ENCODE measurements at regions not wholly inside any gene's neighbourhood (a gene's known extent, or its start where the extent isn't known, plus 50 kb on each side); places are given as distances from the start of the nearest gene placed in this dataset.
"Not testable (repeated sequence)": the region's sequence is repeated elsewhere in the genome, so short reads cannot be mapped to it uniquely, and the experiment has no call there.

- H3K27ac ChIP-seq (ENCODE audit: low read depth, low read length, severe bottlenecking); H3K9me3 ChIP-seq (ENCODE audit: control insufficient read depth, low read length); H3K4me1 ChIP-seq (ENCODE audit: control insufficient read depth, insufficient read depth, low read length, poor library complexity, severe bottlenecking); H3K36me3 ChIP-seq (ENCODE audit: control insufficient read depth, insufficient read depth, low read length); H3K4me3 ChIP-seq (ENCODE audit: extremely low read depth, insufficient read depth, low read length, poor library complexity, severe bottlenecking): not testable (repeated sequence)
- WGBS, 2 experiments (ENCODE audit: insufficient coverage in 2 of 2) = no CpG with 5 or more reads among the region's 25 CpGs
Measured at GRCh38 chr21:6428498-6429092, 4092.8 kb upstream of the TPTE start.

GRCh38 chr21:6429924-6430323 lies 4091.5 kb upstream of the TPTE start:
- not testable (repeated sequence) for H3K27ac ChIP-seq (ENCODE audit: low read depth, low read length, severe bottlenecking); H3K36me3 ChIP-seq (ENCODE audit: control insufficient read depth, insufficient read depth, low read length); H3K4me1 ChIP-seq (ENCODE audit: control insufficient read depth, insufficient read depth, low read length, poor library complexity, severe bottlenecking); H3K4me3 ChIP-seq (ENCODE audit: extremely low read depth, insufficient read depth, low read length, poor library complexity, severe bottlenecking); H3K9me3 ChIP-seq (ENCODE audit: control insufficient read depth, low read length)
- WGBS, 2 experiments (ENCODE audit: insufficient coverage in 2 of 2) = no CpG with 5 or more reads among the region's 8 CpGs

- H3K4me3 ChIP-seq (ENCODE audit: extremely low read depth, insufficient read depth, low read length, poor library complexity, severe bottlenecking); H3K4me1 ChIP-seq (ENCODE audit: control insufficient read depth, insufficient read depth, low read length, poor library complexity, severe bottlenecking); H3K27ac ChIP-seq (ENCODE audit: low read depth, low read length, severe bottlenecking); H3K9me3 ChIP-seq (ENCODE audit: control insufficient read depth, low read length); H3K36me3 ChIP-seq (ENCODE audit: control insufficient read depth, insufficient read depth, low read length): not testable (repeated sequence)
- no CpG with 5 or more reads among the region's 12 CpGs for WGBS, 2 experiments (ENCODE audit: insufficient coverage in 2 of 2)
Measured at GRCh38 chr21:6433149-6433548, 4088.2 kb upstream of the TPTE start.

DNA sequence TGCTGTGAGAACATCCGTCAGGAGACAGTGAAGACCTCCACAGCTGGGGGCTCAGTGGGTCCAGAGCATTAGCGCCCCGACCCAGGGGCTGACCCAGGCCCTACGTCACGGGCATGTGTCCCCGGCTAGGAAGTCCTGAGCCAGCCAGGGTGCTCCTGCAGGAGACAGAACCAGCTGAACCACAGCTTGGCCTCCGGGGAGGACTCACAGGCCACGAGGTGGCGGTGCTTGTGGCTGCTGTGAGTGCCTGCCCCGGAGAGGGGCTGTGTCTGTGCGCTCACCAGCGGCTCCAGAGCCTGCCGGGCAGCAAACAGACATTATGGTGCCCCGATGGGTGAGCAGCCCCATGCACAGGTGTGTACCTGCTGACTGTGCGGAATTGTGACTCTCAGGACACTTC lies 4085.2 kb upstream of the TPTE start:
- no CpG with 5 or more reads among the region's 15 CpGs for WGBS, 2 experiments (ENCODE audit: insufficient coverage in 2 of 2)
- not testable (repeated sequence) for H3K36me3 ChIP-seq (ENCODE audit: control insufficient read depth, insufficient read depth, low read length); H3K9me3 ChIP-seq (ENCODE audit: control insufficient read depth, low read length); H3K4me3 ChIP-seq (ENCODE audit: extremely low read depth, insufficient read depth, low read length, poor library complexity, severe bottlenecking); H3K27ac ChIP-seq (ENCODE audit: low read depth, low read length, severe bottlenecking); H3K4me1 ChIP-seq (ENCODE audit: control insufficient read depth, insufficient read depth, low read length, poor library complexity, severe bottlenecking)

GRCh38 chr21:6436971-6437833 lies 4084.2 kb upstream of the TPTE start:
- WGBS, 2 experiments (ENCODE audit: insufficient coverage in 2 of 2) = no CpG with 5 or more reads among the region's 21 CpGs
- H3K27ac ChIP-seq (ENCODE audit: low read depth, low read length, severe bottlenecking) = not testable (repeated sequence)

DNA sequence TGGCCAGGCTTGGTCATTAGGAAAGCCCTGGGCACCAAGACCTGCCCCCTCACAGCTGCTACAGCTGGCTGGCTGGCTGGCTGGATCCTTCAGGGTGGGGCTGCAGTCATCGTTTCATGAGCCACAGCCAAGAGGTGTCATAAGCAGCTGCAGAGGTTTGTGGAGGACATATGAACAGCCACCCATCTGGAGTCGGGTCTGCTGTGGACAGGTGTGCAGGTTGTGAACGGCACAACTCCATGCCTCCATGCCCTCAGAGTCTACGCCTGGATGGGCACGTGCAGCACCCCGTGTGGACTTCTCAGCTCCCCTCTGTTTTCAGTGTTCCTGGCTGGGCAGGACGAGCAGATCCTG lies 4083.6 kb upstream of the TPTE start:
- H3K4me1 ChIP-seq (ENCODE audit: control insufficient read depth, insufficient read depth, low read length, poor library complexity, severe bottlenecking); H3K36me3 ChIP-seq (ENCODE audit: control insufficient read depth, insufficient read depth, low read length); H3K27ac ChIP-seq (ENCODE audit: low read depth, low read length, severe bottlenecking); H3K4me3 ChIP-seq (ENCODE audit: extremely low read depth, insufficient read depth, low read length, poor library complexity, severe bottlenecking); H3K9me3 ChIP-seq (ENCODE audit: control insufficient read depth, low read length): not testable (repeated sequence)
- WGBS, 2 experiments (ENCODE audit: insufficient coverage in 2 of 2) = 100% methylated on average over 1 of the region's 7 CpGs

More at GRCh38 chr21:6436971-6437833, 4084.2 kb upstream of the TPTE start:
- H3K9me3 ChIP-seq (ENCODE audit: control insufficient read depth, low read length); H3K4me3 ChIP-seq (ENCODE audit: extremely low read depth, insufficient read depth, low read length, poor library complexity, severe bottlenecking); H3K36me3 ChIP-seq (ENCODE audit: control insufficient read depth, insufficient read depth, low read length); H3K4me1 ChIP-seq (ENCODE audit: control insufficient read depth, insufficient read depth, low read length, poor library complexity, severe bottlenecking): not testable (repeated sequence)

DNA sequence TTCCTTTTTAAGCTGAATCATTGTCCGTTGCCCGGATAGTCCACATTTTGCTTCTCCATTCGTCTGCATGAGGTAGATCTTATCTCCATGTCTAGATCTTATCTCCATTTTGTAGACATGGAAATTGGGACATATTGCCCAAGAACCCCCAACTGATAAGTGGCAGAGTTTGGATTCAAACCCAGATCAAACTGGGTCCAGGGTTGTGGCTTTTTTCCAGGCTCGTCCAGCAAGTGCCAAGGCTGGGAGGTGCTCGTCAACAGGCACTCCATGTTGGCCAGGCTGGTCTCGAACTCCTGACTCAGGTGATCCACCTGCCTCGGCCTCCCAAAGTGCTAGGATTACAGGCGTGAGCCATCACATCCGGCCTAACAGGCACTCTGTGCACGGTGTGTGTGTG lies 4082.3 kb upstream of the TPTE start:
- H3K27ac ChIP-seq (ENCODE audit: low read depth, low read length, severe bottlenecking) = not testable (repeated sequence)
- no CpG with 5 or more reads among the region's 10 CpGs for WGBS, 2 experiments (ENCODE audit: insufficient coverage in 2 of 2)

GRCh38 chr21:6454648-6455340 lies 4066.6 kb upstream of the TPTE start:
- H3K4me3 ChIP-seq (ENCODE audit: extremely low read depth, insufficient read depth, low read length, poor library complexity, severe bottlenecking); H3K36me3 ChIP-seq (ENCODE audit: control insufficient read depth, insufficient read depth, low read length); H3K27ac ChIP-seq (ENCODE audit: low read depth, low read length, severe bottlenecking); H3K4me1 ChIP-seq (ENCODE audit: control insufficient read depth, insufficient read depth, low read length, poor library complexity, severe bottlenecking); H3K9me3 ChIP-seq (ENCODE audit: control insufficient read depth, low read length): not testable (repeated sequence)
- WGBS, 2 experiments (ENCODE audit: insufficient coverage in 2 of 2) = no CpG with 5 or more reads among the region's 26 CpGs

More for the DNA sequence above, 4082.3 kb upstream of the TPTE start:
- not testable (repeated sequence) for H3K36me3 ChIP-seq (ENCODE audit: control insufficient read depth, insufficient read depth, low read length); H3K4me1 ChIP-seq (ENCODE audit: control insufficient read depth, insufficient read depth, low read length, poor library complexity, severe bottlenecking); H3K4me3 ChIP-seq (ENCODE audit: extremely low read depth, insufficient read depth, low read length, poor library complexity, severe bottlenecking); H3K9me3 ChIP-seq (ENCODE audit: control insufficient read depth, low read length)

- H3K27ac ChIP-seq (ENCODE audit: low read depth, low read length, severe bottlenecking); H3K36me3 ChIP-seq (ENCODE audit: control insufficient read depth, insufficient read depth, low read length); H3K9me3 ChIP-seq (ENCODE audit: control insufficient read depth, low read length); H3K4me3 ChIP-seq (ENCODE audit: extremely low read depth, insufficient read depth, low read length, poor library complexity, severe bottlenecking); H3K4me1 ChIP-seq (ENCODE audit: control insufficient read depth, insufficient read depth, low read length, poor library complexity, severe bottlenecking): not testable (repeated sequence)
- no CpG with 5 or more reads among the region's 18 CpGs for WGBS, 2 experiments (ENCODE audit: insufficient coverage in 2 of 2)
Measured at GRCh38 chr21:6456011-6456661, 4065.2 kb upstream of the TPTE start.

DNA sequence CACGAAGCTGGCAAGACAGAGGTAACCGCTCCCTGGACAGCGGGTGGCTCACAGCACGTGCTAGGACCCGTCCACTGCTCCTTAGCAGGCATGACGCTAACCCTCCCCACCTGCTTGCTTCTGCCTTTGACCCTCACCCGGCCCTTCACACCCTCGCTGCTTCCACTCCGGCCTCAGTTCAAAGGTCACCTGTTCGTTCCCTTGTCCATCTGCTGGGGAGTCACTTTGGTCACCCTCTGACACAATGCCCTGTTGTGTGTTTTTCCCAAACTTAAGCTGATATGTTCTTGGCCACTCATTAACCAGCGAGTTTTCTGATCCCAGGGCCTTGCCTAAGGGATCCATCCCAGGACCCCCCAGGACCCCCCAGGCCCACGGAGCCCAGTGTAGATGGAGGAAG lies 4061.6 kb upstream of the TPTE start:
- no CpG with 5 or more reads among the region's 12 CpGs for WGBS, 2 experiments (ENCODE audit: insufficient coverage in 2 of 2)
- H3K36me3 ChIP-seq (ENCODE audit: control insufficient read depth, insufficient read depth, low read length) = not testable (repeated sequence)

More for the DNA sequence above, 4061.6 kb upstream of the TPTE start:
- H3K4me3 ChIP-seq (ENCODE audit: extremely low read depth, insufficient read depth, low read length, poor library complexity, severe bottlenecking); H3K4me1 ChIP-seq (ENCODE audit: control insufficient read depth, insufficient read depth, low read length, poor library complexity, severe bottlenecking); H3K9me3 ChIP-seq (ENCODE audit: control insufficient read depth, low read length); H3K27ac ChIP-seq (ENCODE audit: low read depth, low read length, severe bottlenecking): not testable (repeated sequence)
